COLO829 (cell line): ENCODE measurements at regions not wholly inside any gene's neighbourhood (a gene's known extent, or its start where the extent isn't known, plus 50 kb on each side); places are given as distances from the start of the nearest gene placed in this dataset.
"Not testable (repeated sequence)": the region's sequence is repeated elsewhere in the genome, so short reads cannot be mapped to it uniquely, and the experiment has no call there.

Experiments used
- DNase-seq: peaks from one replicate; pipeline ENCODE4 v3.0.0; 2012; ENCODE audit warnings: low spot score

GRCh38 chr13:37158481-37158880 is 53.0 kb upstream of the CSNK1A1L start:
- DNase-seq = no peak

- DNase-seq = not testable (repeated sequence)
These were observed 50.2 kb upstream of the CSNK1A1L start for GRCh38 chr13:37155613-37156097.
